A673 (cell line): ENCODE measurements at regions not wholly inside any gene's neighbourhood (a gene's known extent, or its start where the extent isn't known, plus 50 kb on each side); places are given as distances from the start of the nearest gene placed in this dataset.

Source experiments
- BruUV-seq: library from RNA; stranded (reverse); fragments of 400-500 nt; replicated peaks from 2 replicates; lab custom pipeline; 2021; lab: Mats Ljungman, UMichigan
- CTCF ChIA-PET: fragments of 300-600 bp; sonication (Branson Sonifier 250); formaldehyde crosslinking; loops from one replicate; lab custom pipeline; 2022; ENCODE audit warnings: antibody characterized with exemption; lab: Charles Lee
- POLR2A ChIA-PET: fragments of 300-600 bp; sonication (Branson Sonifier 250); formaldehyde crosslinking; loops from one replicate; lab custom pipeline; 2022; ENCODE audit warnings: antibody characterized with exemption; ENCODE audit not compliant: low non-redundant PET; lab: Charles Lee
- DNase-seq: peaks from one replicate; pipeline ENCODE4 v3.0.0-alpha.2; 2015; ENCODE audit warnings: low spot score
- H3K27ac ChIP-seq: fragments of 200-600 bp; sonication (generic); 2 replicates; pipeline ENCODE4 v1.5.1; 2016; ENCODE audit warnings: mixed run types, low read depth, mild to moderate bottlenecking, mixed read lengths, antibody characterized with exemption, low read length; ENCODE audit not compliant: poor library complexity, severe bottlenecking
- H3K27me3 ChIP-seq: fragments of 200-600 bp; sonication (generic); replicated peaks from 2 replicates; pipeline ENCODE4 v1.6.1; 2017; ENCODE audit warnings: mixed run types, low read depth, mild to moderate bottlenecking, mixed read lengths, antibody characterized with exemption, low read length; ENCODE audit not compliant: insufficient read depth, poor library complexity
- H3K36me3 ChIP-seq: fragments of 200-600 bp; sonication (generic); 2 replicates; pipeline ENCODE4 v1.6.1; 2016; ENCODE audit warnings: mixed run types, mild to moderate bottlenecking, mixed read lengths, antibody characterized with exemption, low read length; ENCODE audit not compliant: insufficient read depth, poor library complexity, severe bottlenecking
- H3K4me1 ChIP-seq: fragments of 200-600 bp; sonication (generic); 2 replicates; pipeline ENCODE4 v1.6.1; 2017; ENCODE audit warnings: mixed run types, mild to moderate bottlenecking, mixed read lengths, antibody characterized with exemption, low read length; ENCODE audit not compliant: insufficient read depth, poor library complexity, severe bottlenecking
- H3K4me3 ChIP-seq: fragments of 200-600 bp; sonication (generic); 2 replicates; pipeline ENCODE4 v1.5.1; 2016; ENCODE audit warnings: low read depth, mixed run types, mild to moderate bottlenecking, mixed read lengths, low read length; ENCODE audit not compliant: poor library complexity, severe bottlenecking
- H3K9me3 ChIP-seq: fragments of 200-600 bp; sonication (generic); 2 replicates; pipeline ENCODE4 v1.6.1; 2016; ENCODE audit warnings: mixed run types, low read depth, mild to moderate bottlenecking, mixed read lengths, antibody characterized with exemption, low read length; ENCODE audit not compliant: poor library complexity, severe bottlenecking
- CTCF ChIP-seq: fragments of 300-800, 200-600 bp; sonication (generic); conservative IDR thresholded peaks from 2 replicates; pipeline ENCODE4 v1.5.1; 2017; ENCODE audit warnings: low read depth, mild to moderate bottlenecking, antibody characterized with exemption, low read length, moderate library complexity, mixed read lengths
- EZH2 ChIP-seq: fragments of 200-600 bp; sonication (generic); IDR thresholded peaks from 2 replicates; pipeline ENCODE4 v1.6.1; 2017; ENCODE audit warnings: borderline replicate concordance, low read depth, mild to moderate bottlenecking, mixed read lengths, antibody characterized with exemption, low read length; ENCODE audit not compliant: poor library complexity, severe bottlenecking
- intact Hi-C: fragments of 100-400 bp; cut with micrococcal nuclease; formaldehyde crosslinking; loops from one replicate; pipeline ENCODE4 v1.10.0; 2022; ENCODE audit not compliant: unreplicated experiment

- POLR2A ChIA-PET, result no interaction called here
- intact Hi-C loops, result no loop called here
- Histone ChIP-seq H3K4me3 (no peak overlapping the region), H3K36me3 (no peaks in the 10 kb centered on the region), H3K9me3 (no peaks in the 10 kb centered on the region), H3K27ac (no peak overlapping the region), H3K4me1 (no peaks in the 10 kb centered on the region), H3K27me3 (no peaks in the 10 kb centered on the region)
- CTCF ChIA-PET, result no interaction called here
- no TSS peak for BruUV-seq
- no peak for TF ChIP-seq CTCF
- no peak for TF ChIP-seq EZH2
- DNase-seq, result no peak
These were observed 78.6 kb upstream of the CNR1 start for GRCh38 chr6:88244721-88245120.

- DNase-seq, result no peak
- intact Hi-C loops, result loop anchor here (5.0 kb wide), 1 partner anchor 312 kb away; no protein-coding TSS in a partner anchor
- BruUV-seq, result no TSS peak
- H3K4me3 ChIP-seq, result no peak overlapping the region
- no peaks in the 10 kb centered on the region for H3K36me3 ChIP-seq
- no peak for TF ChIP-seq CTCF
- TF ChIP-seq EZH2, result no peak
- no peaks in the 10 kb centered on the region for H3K4me1 ChIP-seq
- CTCF ChIA-PET, result no interaction called here
- no peaks in the 10 kb centered on the region for H3K9me3 ChIP-seq
- no peaks in the 10 kb centered on the region for H3K27me3 ChIP-seq
- POLR2A ChIA-PET, result no interaction called here
- no peak overlapping the region for H3K27ac ChIP-seq
These were observed 72.8 kb upstream of the CNR1 start for GRCh38 chr6:88238901-88239300.

- TF ChIP-seq EZH2 (no peak), CTCF (peak; percentile 45)
- Histone ChIP-seq H3K9me3 (no peaks in the 10 kb centered on the region), H3K4me1 (no peaks in the 10 kb centered on the region), H3K27me3 (no peaks in the 10 kb centered on the region), H3K27ac (no peak overlapping the region), H3K36me3 (no peaks in the 10 kb centered on the region), H3K4me3 (no peak overlapping the region)
- ChIA-PET CTCF (no interaction called here), POLR2A (no interaction called here)
- no TSS peak for BruUV-seq
- peak; percentile 9 for DNase-seq
- intact Hi-C loops, result loop anchor here (5.0 kb wide), 1 partner anchor 311 kb away; no protein-coding TSS in a partner anchor
These were observed 71.9 kb upstream of the CNR1 start for GRCh38 chr6:88238065-88238464.
